T-cell (primary cell): ENCODE measurements at regions not wholly inside any gene's neighbourhood (a gene's known extent, or its start where the extent isn't known, plus 50 kb on each side); places are given as distances from the start of the nearest gene placed in this dataset.

Experiments used
- ATAC-seq, 4 experiments: fragments of 200-7000 bp in 3 of 4; fragments of 150-1000 bp in 1 of 4; cut with Tn5 transposase; replicated peaks in 1 of 4; 1 replicate in 3 of 4; 2 replicates in 1 of 4; pipeline ENCODE4 v1.10.0; 2021; ENCODE audit warnings: moderate library complexity in 3 of 4, mild to moderate bottlenecking in 2 of 4, moderate number of reproducible peaks in 1 of 4
- CTCF ChIA-PET, 2 donors: fragments of 300-600 bp; sonication (Branson Sonifier 250); formaldehyde crosslinking; loops; one replicate each; lab custom pipeline; 2022; ENCODE audit warnings: antibody characterized with exemption in 2 of 2; lab: Charles Lee
- POLR2A ChIA-PET, 2 donors: fragments of 300-600 bp; sonication (Branson Sonifier 250); formaldehyde crosslinking; loops; one replicate each; lab custom pipeline; 2022; ENCODE audit warnings: antibody characterized with exemption in 2 of 2; lab: Charles Lee
- DNase-seq, 35 experiments: peaks; one replicate each; pipeline versions ENCODE4 v3.0.0 to v3.0.0-alpha.2; 2013 to 2023
- H3K27ac ChIP-seq: one replicate; pipeline ENCODE4 v1.5.1; 2013; ENCODE audit warnings: low read length
- H3K27me3 ChIP-seq, 2 experiments: replicated peaks in 1 of 2; 1 replicate in 1 of 2; 2 replicates in 1 of 2; pipeline versions ENCODE4 v1.6.1 to v1.7.0; 2013; ENCODE audit warnings: low read length in 1 of 2, mixed read lengths in 1 of 2; ENCODE audit not compliant: control insufficient read depth in 2 of 2, insufficient read depth in 2 of 2; ENCODE audit errors: extremely low read depth in 1 of 2
- H3K36me3 ChIP-seq, 2 donors: 1 replicate in 1 of 2; 2 replicates in 1 of 2; pipeline versions ENCODE4 v1.6.1 to v1.7.0; 2013; ENCODE audit warnings: low read length in 1 of 2; ENCODE audit not compliant: control insufficient read depth in 2 of 2, insufficient read depth in 1 of 2; ENCODE audit errors: extremely low read depth in 1 of 2
- H3K4me1 ChIP-seq, 2 experiments: 1 replicate in 1 of 2; 2 replicates in 1 of 2; pipeline versions ENCODE4 v1.6.1 to v1.7.0; 2013; ENCODE audit warnings: low read length in 2 of 2, mixed read lengths in 1 of 2; ENCODE audit not compliant: insufficient read depth in 2 of 2, control insufficient read depth in 1 of 2; ENCODE audit errors: extremely low read depth in 1 of 2
- H3K4me3 ChIP-seq, 2 donors: 1 replicate in 1 of 2; 2 replicates in 1 of 2; pipeline versions ENCODE4 v1.5.1 to v1.7.0; 2013; ENCODE audit warnings: mild to moderate bottlenecking in 2 of 2, low read length in 1 of 2, moderate library complexity in 1 of 2; ENCODE audit not compliant: control insufficient read depth in 1 of 2; ENCODE audit errors: extremely low read depth in 1 of 2
- H3K9me3 ChIP-seq: 2 replicates; pipeline ENCODE4 v1.7.0; 2013
- H3K27ac Mint-ChIP-seq, 2 donors: one replicate each; pipeline ENCODE4 v1.8.0; 2020 to 2021; ENCODE audit warnings: mild to moderate bottlenecking in 2 of 2, mixed read lengths in 2 of 2
- H3K27me3 Mint-ChIP-seq, 2 donors: one replicate each; pipeline ENCODE4 v1.8.0; 2021 to 2022; ENCODE audit warnings: mixed read lengths in 2 of 2
- H3K36me3 Mint-ChIP-seq: one replicate; pipeline ENCODE4 v1.8.0; 2021; ENCODE audit warnings: mixed read lengths
- H3K4me1 Mint-ChIP-seq, 3 donors: one replicate each; pipeline ENCODE4 v1.8.0; 2020 to 2022; ENCODE audit warnings: mixed read lengths in 3 of 3, mild to moderate bottlenecking in 1 of 3
- H3K4me3 Mint-ChIP-seq, 3 donors: one replicate each; pipeline ENCODE4 v1.8.0; 2020 to 2022; ENCODE audit warnings: mild to moderate bottlenecking in 3 of 3, mixed read lengths in 3 of 3, moderate library complexity in 3 of 3
- H3K9me3 Mint-ChIP-seq, 3 donors: one replicate each; pipeline ENCODE4 v1.8.0; 2020 to 2022; ENCODE audit warnings: mixed read lengths in 3 of 3
- WGBS: methylation state at CpG from one replicate; pipeline ENCODE4 v1.1.5; 2013; ENCODE audit warnings: missing lambda C conversion rate; ENCODE audit not compliant: insufficient coverage; 5-methylcytosine and 5-hydroxymethylcytosine counted together

DNA sequence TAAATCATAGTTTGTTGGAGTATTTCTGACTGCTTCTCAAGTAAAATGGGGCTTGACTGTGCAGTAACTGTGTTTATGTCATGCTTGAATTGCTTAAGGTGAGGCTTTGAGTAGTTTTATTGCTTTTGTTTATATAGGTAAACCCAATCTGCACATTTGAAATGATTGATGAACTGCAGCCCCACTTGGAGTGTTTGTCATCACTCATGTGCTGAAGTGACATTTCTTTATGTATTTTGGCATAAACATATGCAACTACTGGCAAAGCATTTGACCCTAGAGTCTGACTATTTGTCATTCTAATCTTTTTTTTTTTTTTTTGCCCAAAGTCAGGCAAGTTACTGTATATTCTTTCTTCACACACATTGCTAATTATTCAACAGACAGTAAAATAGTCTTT, 491.4 kb upstream of the POU3F2 start:
- H3K27ac Mint-ChIP-seq = no peak overlapping the region
- Histone ChIP-seq H3K9me3 (no peaks in the 10 kb centered on the region), H3K27me3 (no peaks in the 10 kb centered on the region), H3K27ac (no peak overlapping the region), H3K4me3 (no peak overlapping the region), H3K4me1 (no peaks in the 10 kb centered on the region), H3K36me3 (no peaks in the 10 kb centered on the region)
- ChIA-PET CTCF (no interaction called here), POLR2A (no interaction called here)
- H3K4me1 Mint-ChIP-seq = no peaks in the 10 kb centered on the region
- H3K4me3 Mint-ChIP-seq = no peak overlapping the region
- no peak for ATAC-seq
- DNase-seq = no peak
- H3K36me3 Mint-ChIP-seq = no peaks in the 10 kb centered on the region
- H3K9me3 Mint-ChIP-seq = no peaks in the 10 kb centered on the region
- H3K27me3 Mint-ChIP-seq = no peaks in the 10 kb centered on the region

DNA sequence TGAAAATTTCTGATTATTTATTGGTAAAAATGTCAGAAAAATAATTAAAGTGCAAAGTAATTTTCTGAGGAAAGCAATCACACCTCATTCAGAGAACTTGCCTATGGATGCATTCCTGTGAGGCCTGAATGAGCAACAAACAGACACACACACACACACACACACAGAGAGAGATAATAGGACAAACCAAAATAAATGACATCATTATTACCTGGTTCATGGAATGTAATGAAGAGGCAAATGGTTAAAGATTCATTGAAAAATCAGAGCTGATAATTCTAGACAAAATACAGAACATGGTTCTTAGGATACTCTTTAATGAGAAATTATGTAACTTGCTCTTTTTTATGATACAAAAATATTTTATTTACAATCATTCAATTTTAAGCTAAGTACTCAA, 490.6 kb upstream of the POU3F2 start:
- H3K27me3 ChIP-seq = no peaks in the 10 kb centered on the region
- CTCF ChIA-PET = no interaction called here
- H3K4me3 Mint-ChIP-seq = no peak overlapping the region
- no peaks in the 10 kb centered on the region for H3K4me1 ChIP-seq
- no peaks in the 10 kb centered on the region for H3K36me3 ChIP-seq
- no peaks in the 10 kb centered on the region for H3K27me3 Mint-ChIP-seq
- POLR2A ChIA-PET = no interaction called here
- no peak overlapping the region for H3K27ac Mint-ChIP-seq
- DNase-seq (no peak), ATAC-seq (no peak)
- H3K36me3 Mint-ChIP-seq = no peaks in the 10 kb centered on the region
- no peaks in the 10 kb centered on the region for H3K4me1 Mint-ChIP-seq
- no peaks in the 10 kb centered on the region for H3K9me3 ChIP-seq
- H3K4me3 ChIP-seq = no peak overlapping the region
- no peaks in the 10 kb centered on the region for H3K9me3 Mint-ChIP-seq
- H3K27ac ChIP-seq = no peak overlapping the region

DNA sequence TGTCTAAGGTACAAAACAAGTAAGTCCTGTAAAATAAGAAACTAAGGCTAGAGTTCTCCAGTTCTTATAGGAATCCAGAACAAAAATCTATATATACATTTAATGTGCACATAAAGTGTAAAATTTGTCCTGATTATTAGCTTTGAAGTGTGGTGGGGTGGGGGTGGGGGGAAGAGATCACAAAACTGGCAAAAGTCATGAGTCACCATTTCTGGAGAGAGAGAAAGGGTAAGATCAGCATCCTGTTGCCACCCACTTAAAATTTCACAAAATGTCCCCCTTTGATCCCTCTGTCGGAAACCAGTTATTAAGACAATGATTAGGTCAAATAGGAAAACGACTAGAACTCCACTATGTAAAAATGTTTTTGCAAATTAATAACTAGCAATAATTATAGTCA, 482.0 kb upstream of the POU3F2 start:
- no peak overlapping the region for H3K27ac ChIP-seq
- DNase-seq (no peak), ATAC-seq (no peak)
- H3K27me3 Mint-ChIP-seq = no peaks in the 10 kb centered on the region
- no peaks in the 10 kb centered on the region for H3K36me3 ChIP-seq
- no peaks in the 10 kb centered on the region for H3K9me3 ChIP-seq
- no peaks in the 10 kb centered on the region for H3K4me1 Mint-ChIP-seq
- H3K4me3 Mint-ChIP-seq = no peak overlapping the region
- no peaks in the 10 kb centered on the region for H3K4me1 ChIP-seq
- no peak overlapping the region for H3K4me3 ChIP-seq
- no peak overlapping the region for H3K27ac Mint-ChIP-seq
- ChIA-PET POLR2A (interaction anchor here in 1 of 2 donors (0.6 kb wide), 2 partner anchors 100 to 407 kb away, joined by 3 to 6 read pairs; no protein-coding TSS in a partner anchor), CTCF (no interaction called here)
- H3K27me3 ChIP-seq = no peaks in the 10 kb centered on the region
- WGBS = no CpG with 5 or more reads among the region's 2 CpGs
- H3K36me3 Mint-ChIP-seq = no peaks in the 10 kb centered on the region
- H3K9me3 Mint-ChIP-seq = peaks cover 2 to 7% (median 2%) of the 10 kb centered on the region in 3 donors

DNA sequence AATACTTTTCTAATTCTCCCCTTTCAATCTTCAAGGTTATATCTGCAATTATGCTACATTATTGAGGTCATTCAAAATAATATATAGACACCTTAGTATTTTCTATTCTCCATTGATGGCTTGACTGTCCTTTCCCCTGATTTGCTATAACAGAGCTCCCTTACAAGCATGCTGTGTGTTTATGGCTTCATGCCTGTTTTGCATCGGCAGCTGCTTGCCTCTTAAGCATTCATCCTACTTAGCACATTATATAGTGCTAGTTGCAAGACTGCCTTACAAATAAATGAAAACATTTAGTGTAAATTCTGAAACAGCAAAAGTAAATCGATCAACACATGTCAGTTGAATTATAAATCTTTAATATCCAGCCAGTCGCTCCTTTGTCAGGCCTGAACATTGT, 476.2 kb upstream of the POU3F2 start:
- Mint-ChIP-seq H3K27ac (no peak overlapping the region), H3K27me3 (no peaks in the 10 kb centered on the region), H3K4me1 (no peaks in the 10 kb centered on the region), H3K9me3 (peaks cover 0 to 6% (median 2%) of the 10 kb centered on the region in 3 donors), H3K36me3 (no peaks in the 10 kb centered on the region), H3K4me3 (no peak overlapping the region)
- POLR2A ChIA-PET = no interaction called here
- WGBS = no CpG with 5 or more reads among the region's 3 CpGs
- Histone ChIP-seq H3K9me3 (no peaks in the 10 kb centered on the region), H3K4me3 (no peak overlapping the region), H3K27me3 (no peaks in the 10 kb centered on the region), H3K36me3 (no peaks in the 10 kb centered on the region), H3K4me1 (no peaks in the 10 kb centered on the region), H3K27ac (no peak overlapping the region)
- DNase-seq (no peak), ATAC-seq (no peak)
- CTCF ChIA-PET = no interaction called here

DNA sequence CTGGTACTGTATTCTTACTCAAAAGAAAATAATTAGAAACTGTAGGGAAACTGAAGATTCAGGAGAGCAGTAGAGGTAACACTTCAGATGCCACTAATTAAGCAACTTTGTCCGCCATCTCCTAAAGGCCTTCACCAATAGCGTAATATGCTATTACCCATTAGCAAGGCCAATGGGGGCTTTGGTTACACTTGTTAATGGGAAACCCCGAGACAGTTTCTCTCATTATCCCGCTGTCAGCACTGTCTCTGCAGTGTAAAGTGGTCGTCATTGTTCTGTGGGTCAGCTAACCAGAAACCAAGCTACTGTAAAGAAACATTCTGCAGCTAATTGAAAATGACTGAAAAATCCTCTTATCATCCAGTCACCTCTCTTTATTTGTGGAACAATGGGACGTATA, 468.0 kb upstream of the POU3F2 start:
- no peaks in the 10 kb centered on the region for H3K4me1 Mint-ChIP-seq
- 70% methylated on average over 2 of the region's 6 CpGs for WGBS

DNA sequence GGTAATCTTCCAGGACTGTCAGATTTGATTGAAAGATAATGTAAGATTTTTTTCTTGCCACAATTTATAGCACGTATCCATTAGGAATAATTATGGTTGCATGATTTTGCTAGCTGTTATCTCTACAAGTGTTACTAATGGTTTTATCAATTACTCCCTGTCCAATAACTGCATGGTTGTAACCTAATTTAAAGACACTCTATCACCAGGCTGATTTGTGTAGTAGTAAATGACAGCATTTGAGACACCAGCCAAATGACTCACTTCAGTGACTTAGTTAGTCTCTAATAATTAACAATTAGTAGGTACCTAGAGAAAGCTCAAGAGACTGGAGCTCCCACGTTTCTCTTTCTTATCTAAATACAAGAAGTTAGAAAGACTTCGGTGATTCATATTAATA, 453.8 kb upstream of the POU3F2 start:
- H3K36me3 Mint-ChIP-seq = no peaks in the 10 kb centered on the region
- H3K27ac Mint-ChIP-seq = no peak overlapping the region
- H3K4me3 Mint-ChIP-seq = no peak overlapping the region
- ChIA-PET CTCF (no interaction called here), POLR2A (interaction anchor here in 1 of 2 donors (0.5 kb wide), 1 partner anchor 25 kb away, joined by 4 read pairs; no protein-coding TSS in a partner anchor)
- peaks cover 0 to 5% (median 2%) of the 10 kb centered on the region in 3 donors for H3K9me3 Mint-ChIP-seq
- no peak overlapping the region for H3K27ac ChIP-seq
- WGBS = no CpG with 5 or more reads among the region's 3 CpGs
- no peaks in the 10 kb centered on the region for H3K4me1 Mint-ChIP-seq
- no peak overlapping the region for H3K4me3 ChIP-seq
- no peak for DNase-seq
- H3K9me3 ChIP-seq = no peaks in the 10 kb centered on the region
- no peaks in the 10 kb centered on the region for H3K4me1 ChIP-seq
- H3K36me3 ChIP-seq = no peaks in the 10 kb centered on the region
- no peak for ATAC-seq
- no peaks in the 10 kb centered on the region for H3K27me3 ChIP-seq
- no peaks in the 10 kb centered on the region for H3K27me3 Mint-ChIP-seq

More for the DNA sequence above, 468.0 kb upstream of the POU3F2 start:
- DNase-seq (no peak), ATAC-seq (no peak)
- Histone ChIP-seq H3K36me3 (no peaks in the 10 kb centered on the region), H3K4me1 (no peaks in the 10 kb centered on the region), H3K4me3 (no peak overlapping the region), H3K27ac (no peak overlapping the region), H3K9me3 (no peaks in the 10 kb centered on the region), H3K27me3 (no peaks in the 10 kb centered on the region)
- no peaks in the 10 kb centered on the region for H3K36me3 Mint-ChIP-seq
- no peaks in the 10 kb centered on the region for H3K27me3 Mint-ChIP-seq
- peaks cover 0 to 12% (median 3%) of the 10 kb centered on the region in 3 donors for H3K9me3 Mint-ChIP-seq
- ChIA-PET CTCF (no interaction called here), POLR2A (no interaction called here)
- no peak overlapping the region for H3K4me3 Mint-ChIP-seq
- H3K27ac Mint-ChIP-seq = no peak overlapping the region

DNA sequence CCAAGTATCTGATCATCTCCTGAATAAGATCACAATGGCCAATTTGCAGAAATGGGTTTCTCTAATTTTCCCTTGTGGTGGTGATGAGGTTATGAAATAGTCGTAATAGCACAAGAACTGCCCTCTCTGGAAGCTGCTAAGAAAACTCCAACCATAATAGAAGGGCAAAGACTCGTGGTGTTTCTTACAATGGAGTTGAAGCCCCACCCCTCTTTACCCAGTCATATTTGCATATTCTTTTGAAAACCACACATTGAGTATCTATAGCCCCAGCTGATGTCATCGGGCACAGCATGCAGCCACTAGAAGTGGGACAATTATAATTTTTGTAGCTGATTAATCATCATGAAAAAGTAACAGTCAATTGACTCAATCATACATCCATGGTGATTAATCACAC, 452.1 kb upstream of the POU3F2 start:
- H3K4me1 ChIP-seq = no peaks in the 10 kb centered on the region
- no CpG with 5 or more reads among the region's 3 CpGs for WGBS
- Mint-ChIP-seq H3K9me3 (peaks cover 0 to 4% (median 0%) of the 10 kb centered on the region in 3 donors), H3K4me3 (no peak overlapping the region), H3K27me3 (no peaks in the 10 kb centered on the region), H3K4me1 (no peaks in the 10 kb centered on the region), H3K36me3 (no peaks in the 10 kb centered on the region), H3K27ac (no peak overlapping the region)
- no peak for ATAC-seq
- H3K4me3 ChIP-seq = no peak overlapping the region
- ChIA-PET POLR2A (no interaction called here), CTCF (no interaction called here)
- no peaks in the 10 kb centered on the region for H3K9me3 ChIP-seq
- H3K36me3 ChIP-seq = no peaks in the 10 kb centered on the region
- no peaks in the 10 kb centered on the region for H3K27me3 ChIP-seq
- no peak overlapping the region for H3K27ac ChIP-seq
- no peak for DNase-seq
